Neural progenitor cell (in vitro differentiated cells): ENCODE measurements at regions not wholly inside any gene's neighbourhood (a gene's known extent, or its start where the extent isn't known, plus 50 kb on each side); places are given as distances from the start of the nearest gene placed in this dataset.

Source experiments
- DNase-seq: peaks from one replicate; pipeline ENCODE4 v3.0.0-alpha.2; 2016; ENCODE audit warnings: low spot score
- H2AFZ ChIP-seq: fragments of 200-600 bp; sonication (generic); replicated peaks from 2 replicates; pipeline ENCODE4 v1.6.1; 2016; ENCODE audit warnings: antibody characterized with exemption
- H3F3A ChIP-seq: fragments of 200-600 bp; sonication (generic); 2 replicates; pipeline ENCODE4 v1.6.1; 2016; ENCODE audit warnings: antibody characterized with exemption, low read depth
- H3K27ac ChIP-seq: fragments of 200-600 bp; sonication (generic); 2 replicates; pipeline ENCODE4 v1.5.1; 2016; ENCODE audit warnings: mild to moderate bottlenecking
- H3K27me3 ChIP-seq: fragments of 200-600 bp; sonication (generic); 2 replicates; pipeline ENCODE4 v1.6.1; 2016; ENCODE audit warnings: mild to moderate bottlenecking, moderate library complexity
- H3K36me3 ChIP-seq: fragments of 200-600 bp; sonication (generic); 2 replicates; pipeline ENCODE4 v1.5.1; 2016
- H3K4me1 ChIP-seq: fragments of 200-600 bp; sonication (generic); 2 replicates; pipeline ENCODE4 v1.6.1; 2016; ENCODE audit warnings: mixed run types
- H3K4me2 ChIP-seq: fragments of 200-600 bp; sonication (generic); 2 replicates; pipeline ENCODE4 v1.6.1; 2016
- H3K4me3 ChIP-seq: fragments of 200-600 bp; sonication (generic); 2 replicates; pipeline ENCODE4 v1.5.1; 2016
- H3K79me2 ChIP-seq: fragments of 200-600 bp; sonication (generic); 2 replicates; pipeline ENCODE4 v1.6.1; 2016; ENCODE audit warnings: low read depth
- H3K9ac ChIP-seq: fragments of 200-600 bp; sonication (generic); 2 replicates; pipeline ENCODE4 v1.6.1; 2016
- H3K9me3 ChIP-seq: fragments of 200-600 bp; sonication (generic); 2 replicates; pipeline ENCODE4 v1.5.1; 2016; ENCODE audit warnings: low read depth
- H4K20me1 ChIP-seq: fragments of 200-600 bp; sonication (generic); 2 replicates; pipeline ENCODE4 v1.6.1; 2016; ENCODE audit warnings: low read depth
- H3K27ac Mint-ChIP-seq: 3 replicates; pipeline ENCODE4 v1.8.0; 2021; ENCODE audit warnings: mixed read lengths
- H3K27me3 Mint-ChIP-seq: 2 replicates; pipeline ENCODE4 v1.8.0; 2022; ENCODE audit warnings: low read depth, mild to moderate bottlenecking, inconsistent platforms, moderate library complexity, mixed read lengths; ENCODE audit not compliant: insufficient read depth
- H3K36me3 Mint-ChIP-seq: 3 replicates; pipeline ENCODE4 v1.8.0; 2021; ENCODE audit warnings: mixed read lengths
- H3K4me1 Mint-ChIP-seq: 3 replicates; pipeline ENCODE4 v1.8.0; 2021; ENCODE audit warnings: mixed read lengths
- H3K4me3 Mint-ChIP-seq: 3 replicates; pipeline ENCODE4 v1.8.0; 2021; ENCODE audit warnings: mild to moderate bottlenecking, moderate library complexity, mixed read lengths
- H3K9me3 Mint-ChIP-seq: 3 replicates; pipeline ENCODE4 v1.8.0; 2020; ENCODE audit warnings: mixed read lengths
- CTCF ChIP-seq: fragments of 200-600 bp; sonication (generic); IDR thresholded peaks from 2 replicates; pipeline ENCODE4 v1.5.1; 2017; ENCODE audit warnings: antibody characterized with exemption, mild to moderate bottlenecking
- EZH2 ChIP-seq: fragments of 200-600 bp; sonication (generic); IDR thresholded peaks from 2 replicates; pipeline ENCODE4 v1.6.1; 2017; ENCODE audit warnings: antibody characterized with exemption, mild to moderate bottlenecking, moderate library complexity
- EZH2phosphoT487 ChIP-seq: fragments of 200-600 bp; sonication (generic); IDR thresholded peaks from 2 replicates; pipeline ENCODE4 v1.6.1; 2017; ENCODE audit warnings: antibody characterized with exemption

DNA sequence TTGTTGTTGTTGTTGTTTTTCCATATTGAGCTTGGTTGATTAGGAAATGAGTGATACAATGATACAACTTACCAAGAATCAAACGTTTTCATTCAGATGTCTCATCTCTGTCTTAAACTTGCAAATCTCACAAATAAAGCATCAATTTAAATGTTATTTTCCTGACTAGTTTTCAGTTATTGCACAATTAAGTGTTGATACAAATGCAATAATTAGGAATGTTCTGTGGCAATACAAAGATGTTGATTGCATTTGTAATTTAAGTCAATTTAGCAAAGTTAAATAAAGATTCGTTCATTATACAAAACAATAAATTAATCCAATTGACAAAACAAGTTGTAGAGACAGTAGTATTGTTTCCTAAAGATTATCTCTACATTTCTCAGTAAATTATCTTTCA, 392.3 kb upstream of the ZNF804A start:
- H3K79me2 ChIP-seq, result no peaks in the 10 kb centered on the region
- Mint-ChIP-seq H3K9me3 (no peaks in the 10 kb centered on the region), H3K27me3 (no peaks in the 10 kb centered on the region), H3K4me3 (no peak overlapping the region), H3K36me3 (no peaks in the 10 kb centered on the region), H3K27ac (no peak overlapping the region), H3K4me1 (no peaks in the 10 kb centered on the region)
- no peaks in the 10 kb centered on the region for H3K4me1 ChIP-seq
- H3F3A ChIP-seq, result no peaks in the 10 kb centered on the region
- no peak for DNase-seq
- H3K4me2 ChIP-seq, result no peak overlapping the region
- H3K9me3 ChIP-seq, result no peaks in the 10 kb centered on the region
- H4K20me1 ChIP-seq, result no peaks in the 10 kb centered on the region
- H3K27ac ChIP-seq, result no peak overlapping the region
- H3K27me3 ChIP-seq, result no peaks in the 10 kb centered on the region
- TF ChIP-seq EZH2phosphoT487, result no peak
- no peak for TF ChIP-seq EZH2
- TF ChIP-seq CTCF, result no peak
- no peak overlapping the region for H2AFZ ChIP-seq
- H3K36me3 ChIP-seq, result no peaks in the 10 kb centered on the region
- H3K9ac ChIP-seq, result no peak overlapping the region
- H3K4me3 ChIP-seq, result no peak overlapping the region

DNA sequence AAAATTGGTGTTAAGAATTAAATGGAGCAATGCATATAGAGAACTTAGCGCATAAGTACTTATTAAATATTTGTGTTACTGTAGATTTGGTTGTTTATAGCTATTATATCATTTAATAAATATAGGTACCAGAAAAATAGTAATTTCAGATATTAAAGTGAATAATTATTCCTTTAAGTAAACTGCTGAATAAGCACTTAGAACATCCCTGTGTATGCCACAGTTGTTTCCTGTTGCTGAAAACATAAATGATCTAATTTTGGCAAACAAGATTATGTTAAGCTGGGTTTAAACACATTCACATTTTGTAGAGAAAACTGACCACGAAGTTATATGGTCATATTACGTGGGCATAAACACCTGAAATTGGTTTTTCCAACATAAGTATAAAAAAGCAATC, 388.0 kb upstream of the ZNF804A start:
- Mint-ChIP-seq H3K36me3 (no peaks in the 10 kb centered on the region), H3K4me3 (no peak overlapping the region), H3K4me1 (no peaks in the 10 kb centered on the region), H3K27me3 (no peaks in the 10 kb centered on the region), H3K9me3 (no peaks in the 10 kb centered on the region), H3K27ac (no peak overlapping the region)
- TF ChIP-seq CTCF (no peak), EZH2 (no peak), EZH2phosphoT487 (no peak)
- H4K20me1 ChIP-seq, result no peaks in the 10 kb centered on the region
- no peak overlapping the region for H3K4me2 ChIP-seq
- no peaks in the 10 kb centered on the region for H3K4me1 ChIP-seq
- no peak overlapping the region for H3K9ac ChIP-seq
- no peaks in the 10 kb centered on the region for H3K9me3 ChIP-seq
- H3K4me3 ChIP-seq, result no peak overlapping the region
- H3F3A ChIP-seq, result no peaks in the 10 kb centered on the region
- H3K27me3 ChIP-seq, result no peaks in the 10 kb centered on the region
- no peaks in the 10 kb centered on the region for H3K79me2 ChIP-seq
- no peak overlapping the region for H2AFZ ChIP-seq
- H3K36me3 ChIP-seq, result no peaks in the 10 kb centered on the region
- DNase-seq, result no peak
- no peak overlapping the region for H3K27ac ChIP-seq

DNA sequence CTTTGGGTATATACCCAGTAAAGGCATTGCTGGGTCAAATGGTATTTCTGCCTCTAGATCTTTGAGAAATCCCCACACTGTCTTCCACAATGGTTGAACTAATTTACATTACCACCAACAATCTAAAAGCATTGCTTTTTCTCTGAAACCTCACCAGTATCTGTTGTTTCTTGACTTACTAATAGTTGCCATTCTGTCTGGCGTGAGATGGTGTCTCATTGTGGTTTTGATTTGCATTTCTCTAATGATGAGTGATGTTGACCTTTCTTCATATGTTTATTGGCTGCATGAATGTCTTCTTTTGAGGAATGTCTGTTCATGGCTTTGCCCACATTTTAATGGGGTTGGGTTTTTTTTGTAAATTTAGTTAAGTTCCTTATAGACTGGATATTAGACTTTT, 382.6 kb upstream of the ZNF804A start:
- H2AFZ ChIP-seq, result no peak overlapping the region
- no peaks in the 10 kb centered on the region for H3K27me3 ChIP-seq
- Mint-ChIP-seq H3K27me3 (no peaks in the 10 kb centered on the region), H3K4me1 (no peaks in the 10 kb centered on the region), H3K36me3 (no peaks in the 10 kb centered on the region), H3K27ac (no peak overlapping the region), H3K4me3 (no peak overlapping the region), H3K9me3 (no peaks in the 10 kb centered on the region)
- no peak overlapping the region for H3K4me2 ChIP-seq
- no peak overlapping the region for H3K4me3 ChIP-seq
- H3F3A ChIP-seq, result no peaks in the 10 kb centered on the region
- H4K20me1 ChIP-seq, result no peaks in the 10 kb centered on the region
- no peaks in the 10 kb centered on the region for H3K9me3 ChIP-seq
- H3K79me2 ChIP-seq, result no peaks in the 10 kb centered on the region
- H3K36me3 ChIP-seq, result no peaks in the 10 kb centered on the region
- H3K9ac ChIP-seq, result no peak overlapping the region
- no peak for DNase-seq
- H3K4me1 ChIP-seq, result no peaks in the 10 kb centered on the region
- TF ChIP-seq EZH2phosphoT487 (no peak), EZH2 (no peak), CTCF (no peak)
- H3K27ac ChIP-seq, result no peak overlapping the region

- Mint-ChIP-seq H3K36me3 (no peaks in the 10 kb centered on the region), H3K27me3 (no peaks in the 10 kb centered on the region), H3K4me3 (no peak overlapping the region), H3K9me3 (no peaks in the 10 kb centered on the region), H3K4me1 (peaks cover 19% of the 10 kb centered on the region), H3K27ac (peak overlapping the region; percentile 25)
- Histone ChIP-seq H3K9me3 (no peaks in the 10 kb centered on the region), H3K4me1 (no peaks in the 10 kb centered on the region), H3K36me3 (no peaks in the 10 kb centered on the region), H3K4me3 (no peak overlapping the region), H3K27me3 (no peaks in the 10 kb centered on the region), H3F3A (no peaks in the 10 kb centered on the region), H3K27ac (no peak overlapping the region), H3K79me2 (no peaks in the 10 kb centered on the region), H3K9ac (no peak overlapping the region), H3K4me2 (no peak overlapping the region), H2AFZ (no peak overlapping the region), H4K20me1 (no peaks in the 10 kb centered on the region)
- DNase-seq, result no peak
- no peak for TF ChIP-seq EZH2
- TF ChIP-seq CTCF, result no peak
- no peak for TF ChIP-seq EZH2phosphoT487
Measured at GRCh38 chr2:184256611-184257010, 341.7 kb upstream of the ZNF804A start.
